Duodenal mucosa (tissue), 2 donors: ENCODE measurements at regions not wholly inside any gene's neighbourhood (a gene's known extent, or its start where the extent isn't known, plus 50 kb on each side); places are given as distances from the start of the nearest gene placed in this dataset.

Experiments
- H3K27ac ChIP-seq: one replicate; pipeline ENCODE4 v1.7.0; 2013; ENCODE audit warnings: low read depth, low read length
- H3K27me3 ChIP-seq, 2 donors: one replicate each; pipeline ENCODE4 v1.7.0; 2013; ENCODE audit warnings: low read length in 2 of 2, control low read depth in 1 of 2; ENCODE audit not compliant: insufficient read depth in 2 of 2, control insufficient read depth in 1 of 2
- H3K36me3 ChIP-seq, 2 donors: one replicate each; pipeline ENCODE4 v1.7.0; 2013; ENCODE audit warnings: low read length in 2 of 2, control low read depth in 1 of 2; ENCODE audit not compliant: insufficient read depth in 2 of 2, control insufficient read depth in 1 of 2
- H3K4me1 ChIP-seq, 2 donors: one replicate each; pipeline ENCODE4 v1.7.0; 2013; ENCODE audit warnings: low read length in 2 of 2, control low read depth in 1 of 2; ENCODE audit not compliant: insufficient read depth in 2 of 2, control insufficient read depth in 1 of 2
- H3K4me3 ChIP-seq, 2 donors: one replicate each; pipeline ENCODE4 v1.7.0; 2013; ENCODE audit warnings: low read length in 2 of 2, low read depth in 1 of 2
- H3K9ac ChIP-seq, 2 donors: one replicate each; pipeline ENCODE4 v1.7.0; 2013; ENCODE audit warnings: low read length in 2 of 2, low read depth in 1 of 2
- H3K9me3 ChIP-seq, 2 donors: one replicate each; pipeline ENCODE4 v1.7.0; 2013; ENCODE audit warnings: low read length in 2 of 2, control low read depth in 1 of 2; ENCODE audit not compliant: control insufficient read depth in 1 of 2

DNA sequence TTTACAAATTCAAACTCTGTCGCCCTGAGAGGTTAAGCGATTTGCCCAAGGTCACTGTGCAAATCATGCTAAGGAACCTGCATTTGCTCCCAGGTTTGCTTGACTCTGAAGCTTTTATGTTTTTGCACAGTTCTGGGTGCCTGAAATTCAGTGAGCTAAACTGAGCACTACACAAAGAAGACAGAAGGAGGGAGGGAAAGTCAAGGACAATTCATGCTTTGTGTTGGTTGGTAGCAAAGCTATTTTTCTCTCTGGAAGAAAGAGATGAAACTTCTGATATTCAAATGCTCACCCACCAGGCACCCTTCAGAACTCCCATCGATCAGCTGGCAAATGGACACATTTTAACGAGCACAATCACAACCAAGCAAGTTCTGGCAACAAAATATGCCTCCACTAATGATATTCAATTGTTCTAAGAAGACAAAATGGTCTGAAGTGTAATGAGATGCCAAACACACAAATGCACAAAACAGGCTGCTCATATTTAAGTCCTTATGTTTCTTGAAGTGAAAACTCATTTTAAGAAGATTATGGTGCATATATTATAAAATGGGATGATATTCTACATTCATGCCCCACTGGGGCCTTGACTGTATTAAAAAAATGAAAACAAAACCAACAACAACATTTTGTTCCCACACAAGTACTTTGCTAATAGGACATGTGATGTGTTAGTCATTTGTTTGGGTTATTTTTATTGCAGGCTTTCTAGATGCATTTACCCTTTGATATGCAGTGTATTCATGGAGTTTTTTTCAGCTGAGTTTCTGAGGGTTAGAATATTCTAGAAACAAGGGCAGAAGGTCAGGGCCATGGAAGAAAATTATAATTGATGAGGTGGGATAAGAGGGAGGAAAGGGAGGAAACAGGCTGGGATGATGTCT, 445.6 kb upstream of the CELF4 start:
- Histone ChIP-seq H3K4me1 (no peaks in the 10 kb centered on the region), H3K36me3 (no peaks in the 10 kb centered on the region), H3K4me3 (no peak overlapping the region), H3K27me3 (no peaks in the 10 kb centered on the region), H3K9me3 (no peaks in the 10 kb centered on the region), H3K27ac (no peak overlapping the region), H3K9ac (no peak overlapping the region)

GRCh38 chr18:38010037-38010436, 444.4 kb upstream of the CELF4 start:
- no peaks in the 10 kb centered on the region for H3K36me3 ChIP-seq
- no peak overlapping the region for H3K9ac ChIP-seq
- H3K9me3 ChIP-seq, result no peaks in the 10 kb centered on the region
- H3K27me3 ChIP-seq, result no peaks in the 10 kb centered on the region
- H3K27ac ChIP-seq, result no peak overlapping the region
- no peak overlapping the region for H3K4me3 ChIP-seq
- H3K4me1 ChIP-seq, result no peaks in the 10 kb centered on the region

DNA sequence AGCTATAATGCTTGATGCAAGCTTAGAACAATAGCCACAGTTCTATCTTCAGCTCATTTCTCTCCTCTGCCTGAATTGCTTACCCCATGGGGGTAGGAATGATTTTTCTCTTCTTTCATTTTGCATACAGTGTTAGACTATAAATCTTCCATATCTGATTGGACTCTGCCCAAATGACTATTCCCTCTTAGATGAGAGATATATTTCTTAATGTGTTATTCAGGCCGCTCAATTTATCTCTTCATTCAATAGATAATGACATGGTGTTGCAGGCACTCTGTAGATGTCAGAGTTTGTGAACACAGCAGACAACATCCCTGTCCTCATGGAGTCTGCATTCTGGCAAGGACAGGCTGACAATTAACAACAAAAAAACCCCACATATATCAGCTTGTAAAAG, 443.7 kb upstream of the CELF4 start:
- Histone ChIP-seq H3K27ac (no peak overlapping the region), H3K9ac (no peak overlapping the region), H3K4me3 (no peak overlapping the region), H3K27me3 (no peaks in the 10 kb centered on the region), H3K9me3 (no peaks in the 10 kb centered on the region), H3K36me3 (no peaks in the 10 kb centered on the region), H3K4me1 (no peaks in the 10 kb centered on the region)

- Histone ChIP-seq H3K27ac (no peak overlapping the region), H3K27me3 (no peaks in the 10 kb centered on the region), H3K36me3 (no peaks in the 10 kb centered on the region), H3K9me3 (no peaks in the 10 kb centered on the region), H3K9ac (no peak overlapping the region), H3K4me1 (no peaks in the 10 kb centered on the region), H3K4me3 (no peak overlapping the region)
These were observed 442.2 kb upstream of the CELF4 start for GRCh38 chr18:38007676-38008330.

DNA sequence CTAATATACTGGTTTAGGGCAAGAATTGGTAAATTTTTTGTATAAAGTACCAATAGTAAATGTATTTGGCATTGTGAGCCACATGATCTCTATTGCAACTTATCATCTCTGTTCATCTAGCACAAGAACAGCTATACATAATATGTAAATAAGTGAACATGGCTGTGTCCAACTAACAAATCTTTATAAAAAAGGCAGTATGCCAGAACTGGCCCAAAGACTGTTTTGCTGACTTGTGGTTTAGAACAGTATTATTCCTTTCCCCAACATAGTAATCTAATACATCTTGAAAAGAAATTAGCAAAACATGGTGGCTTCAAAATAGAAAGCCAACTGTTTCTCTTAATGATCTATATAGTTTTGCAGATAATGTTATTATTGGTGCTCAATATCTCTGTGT, 441.4 kb upstream of the CELF4 start:
- H3K4me3 ChIP-seq, result no peak overlapping the region
- no peaks in the 10 kb centered on the region for H3K36me3 ChIP-seq
- no peaks in the 10 kb centered on the region for H3K27me3 ChIP-seq
- H3K4me1 ChIP-seq, result no peaks in the 10 kb centered on the region
- no peaks in the 10 kb centered on the region for H3K9me3 ChIP-seq
- H3K27ac ChIP-seq, result no peak overlapping the region
- no peak overlapping the region for H3K9ac ChIP-seq

GRCh38 chr18:38006541-38006940, 440.9 kb upstream of the CELF4 start:
- H3K36me3 ChIP-seq, result no peaks in the 10 kb centered on the region
- no peak overlapping the region for H3K27ac ChIP-seq
- H3K9me3 ChIP-seq, result no peaks in the 10 kb centered on the region
- H3K4me3 ChIP-seq, result no peak overlapping the region
- no peaks in the 10 kb centered on the region for H3K4me1 ChIP-seq
- H3K27me3 ChIP-seq, result no peaks in the 10 kb centered on the region
- H3K9ac ChIP-seq, result no peak overlapping the region

GRCh38 chr18:37997695-37998094, 432.1 kb upstream of the CELF4 start:
- Histone ChIP-seq H3K9me3 (peaks cover 0 to 2% of the 10 kb centered on the region in 2 donors), H3K36me3 (no peaks in the 10 kb centered on the region), H3K4me3 (no peak overlapping the region), H3K27ac (no peak overlapping the region), H3K9ac (no peak overlapping the region), H3K27me3 (no peaks in the 10 kb centered on the region), H3K4me1 (no peaks in the 10 kb centered on the region)

DNA sequence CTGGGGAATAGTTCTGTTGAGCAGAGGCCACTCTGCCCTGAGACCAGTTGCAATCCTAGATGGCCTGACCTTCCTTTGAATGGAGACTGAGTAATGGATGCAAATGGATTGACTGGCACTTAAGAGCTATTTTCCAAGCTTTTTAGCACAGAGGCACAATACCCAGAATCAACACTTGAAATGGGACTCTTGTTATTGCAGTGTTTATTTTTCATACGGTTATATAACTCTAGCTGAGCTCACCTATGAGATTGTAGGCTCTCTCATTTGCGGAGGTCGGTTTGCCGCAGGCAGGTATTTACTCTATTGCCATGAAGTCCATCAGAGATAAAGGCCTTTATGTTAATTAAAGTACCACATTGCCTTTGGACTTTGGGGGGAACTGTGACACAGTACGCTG, 422.3 kb upstream of the CELF4 start:
- Histone ChIP-seq H3K4me1 (no peaks in the 10 kb centered on the region), H3K9me3 (no peaks in the 10 kb centered on the region), H3K36me3 (no peaks in the 10 kb centered on the region), H3K9ac (no peak overlapping the region), H3K27me3 (no peaks in the 10 kb centered on the region), H3K27ac (no peak overlapping the region), H3K4me3 (no peak overlapping the region)

DNA sequence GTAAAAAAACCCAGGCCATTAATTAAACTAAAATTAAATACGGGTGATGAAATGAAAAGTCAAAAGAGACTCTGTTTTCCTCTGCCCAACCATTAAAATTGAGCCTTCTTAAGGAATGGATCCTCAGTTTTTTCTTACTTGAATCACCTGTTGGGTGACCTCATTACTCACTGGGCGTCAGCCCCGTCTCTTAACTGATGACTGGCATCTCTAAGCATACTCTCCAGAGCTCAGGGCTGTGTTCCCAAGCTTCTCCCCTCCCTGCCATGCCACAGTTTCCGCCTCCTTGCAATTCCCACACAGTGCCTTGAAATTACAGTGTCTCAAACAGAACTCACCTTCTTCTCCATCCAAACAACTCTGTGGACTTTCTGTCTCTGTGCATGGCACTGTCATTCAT, 421.1 kb upstream of the CELF4 start:
- Histone ChIP-seq H3K4me3 (no peak overlapping the region), H3K36me3 (no peaks in the 10 kb centered on the region), H3K27me3 (no peaks in the 10 kb centered on the region), H3K9ac (no peak overlapping the region), H3K9me3 (no peaks in the 10 kb centered on the region), H3K27ac (no peak overlapping the region), H3K4me1 (no peaks in the 10 kb centered on the region)

GRCh38 chr18:37985126-37985525, 419.5 kb upstream of the CELF4 start:
- no peak overlapping the region for H3K27ac ChIP-seq
- H3K9me3 ChIP-seq, result no peaks in the 10 kb centered on the region

More at GRCh38 chr18:37985126-37985525, 419.5 kb upstream of the CELF4 start:
- Histone ChIP-seq H3K4me3 (no peak overlapping the region), H3K27me3 (no peaks in the 10 kb centered on the region), H3K36me3 (no peaks in the 10 kb centered on the region), H3K4me1 (no peaks in the 10 kb centered on the region), H3K9ac (no peak overlapping the region)
